ENCODE measurements at regions not wholly inside any gene's neighbourhood (a gene's known extent, or its start where the extent isn't known, plus 50 kb on each side); places are given as distances from the start of the nearest gene placed in this dataset.
A peak's percentile ranks its signal among the peaks of the same experiment; 100 is the strongest.
"Not testable (repeated sequence)": the region's sequence is repeated elsewhere in the genome, so short reads cannot be mapped to it uniquely, and the experiment has no call there.

DNA sequence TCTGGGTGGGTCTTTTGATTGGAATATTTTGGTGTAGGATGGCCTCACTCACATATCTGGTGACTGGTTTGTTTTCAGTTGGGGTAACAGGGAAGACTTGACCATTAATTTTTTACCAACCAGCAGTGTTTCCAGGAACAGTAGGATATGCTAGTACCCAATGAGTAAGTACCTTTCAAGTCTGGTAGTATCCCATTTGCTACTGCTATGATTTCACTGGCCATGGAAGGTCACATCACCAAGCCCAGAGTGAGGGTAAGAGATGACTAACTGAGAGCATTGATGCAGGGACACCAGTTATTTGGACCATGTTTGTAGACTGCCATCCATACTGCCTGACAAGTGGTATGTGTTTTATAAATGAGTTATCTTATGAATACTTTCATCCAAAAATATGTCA is 277.7 kb downstream of the MAP2K6 start:
- DNase-seq (ENCODE audit: low read depth) (no peak), FAIRE-seq (no peak)
- no peaks in the 10 kb centered on the region for H3K36me3 ChIP-seq (ENCODE audit: control insufficient read depth, insufficient read depth, low read length)
- no peak overlapping the region for H3K4me3 ChIP-seq (ENCODE audit: low read depth, low read length)
- TF ChIP-seq CTCF (IDR thresholded peaks at IDR 0.05; ENCODE audit: insufficient read depth, low read length, severe bottlenecking): no peak
- H3K27me3 ChIP-seq (ENCODE audit: control insufficient read depth, insufficient read depth, low read length): no peaks in the 10 kb centered on the region

DNA sequence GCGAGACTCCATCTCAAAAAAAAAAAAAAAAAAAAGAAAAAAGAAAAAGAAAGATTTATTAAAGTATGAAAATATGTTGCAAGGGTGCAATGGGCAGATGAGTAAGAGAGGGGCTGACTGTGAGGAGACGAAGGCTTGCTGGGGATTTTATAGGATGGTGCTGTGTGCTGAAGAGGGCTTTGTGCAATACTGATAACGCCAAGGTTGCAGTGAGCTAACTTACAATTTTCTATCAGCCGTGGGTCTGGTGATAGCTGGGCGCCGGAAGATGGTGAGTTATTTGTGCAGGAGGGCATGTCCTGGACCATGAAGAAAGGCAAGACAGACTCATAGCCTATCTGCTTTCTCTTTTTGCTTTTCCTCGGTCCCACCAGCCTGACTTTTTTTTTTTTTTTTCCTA is 281.1 kb downstream of the MAP2K6 start:
- Histone ChIP-seq H3K4me3 (ENCODE audit: low read depth, low read length) (no peak overlapping the region), H3K27me3 (ENCODE audit: control insufficient read depth, insufficient read depth, low read length) (no peaks in the 10 kb centered on the region), H3K36me3 (ENCODE audit: control insufficient read depth, insufficient read depth, low read length) (no peaks in the 10 kb centered on the region)
- no peak for FAIRE-seq
- no peak for TF ChIP-seq CTCF (IDR thresholded peaks at IDR 0.05; ENCODE audit: insufficient read depth, low read length, severe bottlenecking)
- no peak for DNase-seq (ENCODE audit: low read depth)

DNA sequence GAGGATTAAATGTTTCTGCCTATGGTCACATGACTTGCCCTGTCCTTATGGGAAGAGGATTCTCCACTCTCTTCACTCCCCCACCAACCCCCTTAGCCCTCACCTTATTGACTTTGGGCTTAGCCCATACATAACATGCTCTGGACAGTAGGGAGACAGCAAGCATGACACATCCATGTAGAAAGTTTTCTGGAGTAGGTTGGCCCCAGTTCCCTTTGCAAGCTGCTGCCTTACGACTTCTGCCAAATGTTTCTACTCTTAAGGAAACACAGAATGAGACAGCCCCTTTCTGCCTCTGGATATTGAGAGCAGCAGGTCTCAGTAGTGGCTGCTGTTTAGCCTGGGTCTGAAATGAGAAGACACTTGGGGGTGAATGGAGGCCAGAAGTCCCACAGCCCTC is 282.2 kb downstream of the MAP2K6 start:
- H3K27me3 ChIP-seq (ENCODE audit: control insufficient read depth, insufficient read depth, low read length): no peaks in the 10 kb centered on the region
- no peaks in the 10 kb centered on the region for H3K36me3 ChIP-seq (ENCODE audit: control insufficient read depth, insufficient read depth, low read length)
- no peak overlapping the region for H3K4me3 ChIP-seq (ENCODE audit: low read depth, low read length)
- DNase-seq (ENCODE audit: low read depth) (no peak), FAIRE-seq (no peak)
- TF ChIP-seq CTCF (IDR thresholded peaks at IDR 0.05; ENCODE audit: insufficient read depth, low read length, severe bottlenecking): no peak

- FAIRE-seq; H3K36me3 ChIP-seq (ENCODE audit: control insufficient read depth, insufficient read depth, low read length); H3K4me3 ChIP-seq (ENCODE audit: low read depth, low read length): not testable (repeated sequence)
These were observed 283.9 kb downstream of the MAP2K6 start for GRCh38 chr17:69698352-69698751.

DNA sequence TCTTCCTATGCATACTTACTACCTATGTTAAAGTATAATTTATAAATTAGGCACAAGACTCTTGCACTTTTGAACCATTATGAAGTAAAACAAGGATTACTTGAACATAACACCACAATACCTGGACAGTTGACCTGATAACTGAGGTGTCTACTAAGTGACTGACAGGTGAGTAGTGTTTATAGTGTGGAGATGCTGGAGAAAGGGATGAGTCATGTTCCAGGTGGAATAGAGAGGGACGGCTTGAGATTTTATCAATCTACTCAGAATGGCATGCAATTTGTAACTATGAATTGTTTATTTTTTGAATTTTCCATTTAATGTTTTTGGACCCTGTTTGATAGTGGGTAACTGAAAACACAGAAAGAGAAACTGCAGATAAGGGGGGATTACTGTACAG is 287.6 kb downstream of the MAP2K6 start:
- Histone ChIP-seq H3K4me3 (ENCODE audit: low read depth, low read length) (no peak overlapping the region), H3K36me3 (ENCODE audit: control insufficient read depth, insufficient read depth, low read length) (no peaks in the 10 kb centered on the region), H3K27me3 (ENCODE audit: control insufficient read depth, insufficient read depth, low read length) (no peaks in the 10 kb centered on the region)
- FAIRE-seq (no peak), DNase-seq (ENCODE audit: low read depth) (peak; percentile 15)
- no peak for TF ChIP-seq CTCF (IDR thresholded peaks at IDR 0.05; ENCODE audit: insufficient read depth, low read length, severe bottlenecking)

More at GRCh38 chr17:69698352-69698751, 283.9 kb downstream of the MAP2K6 start:
- DNase-seq (ENCODE audit: low read depth); H3K27me3 ChIP-seq (ENCODE audit: control insufficient read depth, insufficient read depth, low read length): not testable (repeated sequence)

GRCh38 chr17:69703751-69704150 is 289.3 kb downstream of the MAP2K6 start:
- Histone ChIP-seq H3K27me3 (ENCODE audit: control insufficient read depth, insufficient read depth, low read length) (no peaks in the 10 kb centered on the region), H3K4me3 (ENCODE audit: low read depth, low read length) (no peak overlapping the region), H3K36me3 (ENCODE audit: control insufficient read depth, insufficient read depth, low read length) (no peaks in the 10 kb centered on the region)
- FAIRE-seq (peak; percentile 87), DNase-seq (ENCODE audit: low read depth) (no peak)
- TF ChIP-seq CTCF (IDR thresholded peaks at IDR 0.05; ENCODE audit: insufficient read depth, low read length, severe bottlenecking): no peak
